Glutamatergic neuron (in vitro differentiated cells): ENCODE measurements at regions not wholly inside any gene's neighbourhood (a gene's known extent, or its start where the extent isn't known, plus 50 kb on each side); places are given as distances from the start of the nearest gene placed in this dataset.
"Not testable (repeated sequence)": the region's sequence is repeated elsewhere in the genome, so short reads cannot be mapped to it uniquely, and the experiment has no call there.

ENCODE experiments used
- DNase-seq: peaks from one replicate; pipeline ENCODE4 v3.0.0; 2022
- H3K27ac Mint-ChIP-seq: one replicate; pipeline ENCODE4 v1.8.0; 2020; ENCODE audit warnings: mild to moderate bottlenecking, mixed read lengths, inconsistent platforms; ENCODE audit not compliant: unreplicated experiment
- H3K27me3 Mint-ChIP-seq: one replicate; pipeline ENCODE4 v1.8.0; 2020; ENCODE audit warnings: mild to moderate bottlenecking, moderate library complexity, mixed read lengths, inconsistent platforms; ENCODE audit not compliant: unreplicated experiment
- H3K36me3 Mint-ChIP-seq: one replicate; pipeline ENCODE4 v1.8.0; 2020; ENCODE audit warnings: mild to moderate bottlenecking, mixed read lengths, inconsistent platforms; ENCODE audit not compliant: unreplicated experiment
- H3K4me1 Mint-ChIP-seq: one replicate; pipeline ENCODE4 v1.8.0; 2020; ENCODE audit warnings: mild to moderate bottlenecking, low read depth, mixed read lengths, inconsistent platforms; ENCODE audit not compliant: unreplicated experiment
- H3K4me3 Mint-ChIP-seq: one replicate; pipeline ENCODE4 v1.8.0; 2020; ENCODE audit warnings: mild to moderate bottlenecking, mixed read lengths, inconsistent platforms; ENCODE audit not compliant: unreplicated experiment
- H3K9me3 Mint-ChIP-seq: one replicate; pipeline ENCODE4 v1.8.0; 2020; ENCODE audit warnings: mild to moderate bottlenecking, moderate library complexity, mixed read lengths, inconsistent platforms; ENCODE audit not compliant: unreplicated experiment
- CTCF ChIP-seq: fragments of 200-600 bp; sonication (generic); IDR thresholded peaks from one replicate; pipeline ENCODE4 v1.5.0; 2021; ENCODE audit not compliant: partially characterized antibody, unreplicated experiment

GRCh38 chr4:177494791-177495190 lies 52.6 kb upstream of the AGA start:
- H3K27ac Mint-ChIP-seq, result no peak overlapping the region
- H3K9me3 Mint-ChIP-seq, result peaks cover 3% of the 10 kb centered on the region
- no peak overlapping the region for H3K4me3 Mint-ChIP-seq
- H3K27me3 Mint-ChIP-seq, result no peaks in the 10 kb centered on the region
- no peak for DNase-seq
- peaks cover 2% of the 10 kb centered on the region for H3K4me1 Mint-ChIP-seq
- no peak for TF ChIP-seq CTCF
- H3K36me3 Mint-ChIP-seq, result no peaks in the 10 kb centered on the region

GRCh38 chr4:177495626-177496025 lies 53.4 kb upstream of the AGA start:
- H3K27ac Mint-ChIP-seq, H3K9me3 Mint-ChIP-seq: not testable (repeated sequence)

GRCh38 chr4:177499537-177499936 lies 57.3 kb upstream of the AGA start:
- H3K27ac Mint-ChIP-seq, result no peak overlapping the region
- peaks cover 3% of the 10 kb centered on the region for H3K9me3 Mint-ChIP-seq
- DNase-seq, result no peak
- H3K36me3 Mint-ChIP-seq, result no peaks in the 10 kb centered on the region
- no peaks in the 10 kb centered on the region for H3K4me1 Mint-ChIP-seq
- TF ChIP-seq CTCF, result no peak
- no peak overlapping the region for H3K4me3 Mint-ChIP-seq
- H3K27me3 Mint-ChIP-seq, result peaks cover 2% of the 10 kb centered on the region

More at GRCh38 chr4:177495626-177496025, 53.4 kb upstream of the AGA start:
- not testable (repeated sequence) for H3K27me3 Mint-ChIP-seq, H3K4me3 Mint-ChIP-seq, H3K36me3 Mint-ChIP-seq, DNase-seq, H3K4me1 Mint-ChIP-seq

- no peak overlapping the region for H3K27ac Mint-ChIP-seq
- no peak for DNase-seq
Measured at GRCh38 chr4:177505171-177505615, 63.0 kb upstream of the AGA start.

GRCh38 chr4:177508662-177509061 lies 66.4 kb upstream of the AGA start:
- H3K27me3 Mint-ChIP-seq, result peaks cover 2% of the 10 kb centered on the region
- no peak for TF ChIP-seq CTCF
- DNase-seq, result no peak
- no peaks in the 10 kb centered on the region for H3K4me1 Mint-ChIP-seq
- no peak overlapping the region for H3K27ac Mint-ChIP-seq
- H3K36me3 Mint-ChIP-seq, result no peaks in the 10 kb centered on the region
- H3K4me3 Mint-ChIP-seq, result no peak overlapping the region
- H3K9me3 Mint-ChIP-seq, result no peaks in the 10 kb centered on the region

More at GRCh38 chr4:177505171-177505615, 63.0 kb upstream of the AGA start:
- Mint-ChIP-seq H3K27me3 (peaks cover 2% of the 10 kb centered on the region), H3K9me3 (no peaks in the 10 kb centered on the region), H3K4me3 (no peak overlapping the region), H3K4me1 (no peaks in the 10 kb centered on the region), H3K36me3 (no peaks in the 10 kb centered on the region)
- TF ChIP-seq CTCF, result no peak
